IPS-18c (cell line): ENCODE measurements at regions not wholly inside any gene's neighbourhood (a gene's known extent, or its start where the extent isn't known, plus 50 kb on each side); places are given as distances from the start of the nearest gene placed in this dataset.

ENCODE experiments used
- H3K4me3 ChIP-seq: 2 replicates; pipeline ENCODE4 v1.7.0; 2013; ENCODE audit warnings: low read depth, mild to moderate bottlenecking, low read length, moderate library complexity; ENCODE audit not compliant: insufficient read depth
- H3K9me3 ChIP-seq: one replicate; pipeline ENCODE4 v1.6.1; 2013; ENCODE audit warnings: mild to moderate bottlenecking, low read length, moderate library complexity; ENCODE audit not compliant: control insufficient read depth, insufficient read depth

DNA sequence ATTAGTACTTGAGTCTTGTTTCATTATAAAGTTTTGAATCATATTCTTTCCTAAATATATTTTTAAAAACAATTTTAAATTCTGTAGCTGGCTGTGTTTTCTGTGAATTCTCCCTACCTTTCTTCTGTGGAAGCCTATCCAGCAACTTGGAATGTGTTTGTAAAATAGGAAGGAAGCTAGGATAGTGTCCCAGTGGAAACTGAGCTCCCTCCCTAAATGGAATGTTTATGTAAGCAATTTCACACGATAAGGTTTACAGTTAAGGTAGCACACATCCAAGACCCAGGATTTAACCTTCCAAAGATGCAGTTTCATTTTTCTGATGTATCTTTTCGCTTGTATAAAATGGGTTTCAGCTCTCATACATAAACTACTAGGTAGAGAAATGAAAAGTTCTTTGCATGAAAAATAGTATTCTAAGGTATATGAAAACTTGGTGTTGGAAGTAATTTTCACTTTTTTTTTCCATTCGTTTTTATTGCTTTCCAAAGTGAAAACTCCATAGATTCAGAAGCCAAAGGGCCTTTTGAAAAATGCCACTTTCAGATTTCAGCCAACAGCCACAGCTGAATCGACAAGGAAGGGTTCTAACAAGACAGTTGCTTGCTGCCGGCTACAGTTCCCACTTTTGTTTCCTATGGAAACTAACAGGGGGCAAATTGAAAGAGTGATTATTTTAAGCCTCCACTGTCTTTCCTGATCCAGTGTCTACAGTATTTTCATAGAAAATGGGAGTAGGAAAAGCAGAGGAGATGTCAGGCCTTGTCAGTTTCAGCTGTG is 405.1 kb upstream of the POU3F3 start:
- no peaks in the 10 kb centered on the region for H3K9me3 ChIP-seq
- no peak overlapping the region for H3K4me3 ChIP-seq

DNA sequence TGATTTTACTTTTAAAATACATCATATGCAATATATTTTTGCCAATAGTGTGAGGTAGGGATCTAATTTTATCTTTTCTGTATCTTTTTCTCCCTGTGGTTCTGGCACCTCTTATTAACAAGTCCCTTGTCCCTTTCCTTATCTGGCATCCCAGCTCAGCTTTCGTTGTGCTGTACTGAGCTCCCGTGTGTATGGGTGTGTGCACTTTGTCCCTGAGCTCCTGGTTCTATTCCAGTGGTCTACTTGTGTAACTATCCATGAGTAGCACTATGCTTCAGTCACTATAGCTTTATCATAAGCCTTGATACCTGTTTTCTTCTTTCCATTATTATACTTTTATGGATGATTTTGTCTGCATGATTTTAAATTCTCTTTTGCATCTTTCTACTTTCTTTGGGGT is 401.4 kb upstream of the POU3F3 start:
- H3K9me3 ChIP-seq = no peaks in the 10 kb centered on the region
- H3K4me3 ChIP-seq = no peak overlapping the region

DNA sequence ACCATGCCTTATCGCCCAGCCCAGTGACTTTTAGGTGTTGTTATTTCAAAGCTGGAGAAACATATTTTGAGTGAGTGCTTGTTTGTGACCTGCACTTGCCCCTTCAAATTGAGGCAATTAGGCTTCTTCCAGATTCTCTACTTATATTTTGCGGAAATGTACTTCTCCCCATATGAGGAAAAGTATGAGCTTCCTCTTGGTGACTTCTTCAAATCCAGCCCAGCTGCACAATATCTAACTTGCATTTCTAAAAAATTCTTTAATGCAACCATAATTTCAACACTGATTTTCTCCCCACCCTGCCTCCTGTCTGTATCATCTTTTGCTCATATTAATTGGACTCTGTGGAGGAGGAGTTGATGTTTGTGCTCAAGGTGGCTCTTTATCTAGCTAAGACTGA is 391.2 kb upstream of the POU3F3 start:
- H3K9me3 ChIP-seq = no peaks in the 10 kb centered on the region
- no peak overlapping the region for H3K4me3 ChIP-seq

DNA sequence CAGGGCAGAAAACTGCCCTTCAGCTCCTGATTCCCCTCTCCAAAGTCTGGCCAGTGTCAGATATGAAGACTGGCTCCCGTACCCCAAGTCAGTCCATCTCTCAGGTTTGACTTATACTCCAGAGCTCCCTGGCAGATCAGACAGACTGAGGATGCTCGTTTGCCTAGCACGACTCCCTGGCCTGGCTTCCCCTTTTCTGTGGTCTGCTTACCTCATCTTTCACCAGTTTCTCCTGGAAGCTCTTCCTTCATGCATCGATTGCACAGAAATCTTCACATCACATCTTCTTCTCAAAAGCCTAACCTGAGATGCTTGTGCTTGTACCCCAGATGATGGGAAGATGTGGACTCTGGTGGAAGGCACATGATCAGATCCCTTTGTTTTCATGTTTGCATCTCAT is 387.9 kb upstream of the POU3F3 start:
- H3K4me3 ChIP-seq = no peak overlapping the region
- no peaks in the 10 kb centered on the region for H3K9me3 ChIP-seq

DNA sequence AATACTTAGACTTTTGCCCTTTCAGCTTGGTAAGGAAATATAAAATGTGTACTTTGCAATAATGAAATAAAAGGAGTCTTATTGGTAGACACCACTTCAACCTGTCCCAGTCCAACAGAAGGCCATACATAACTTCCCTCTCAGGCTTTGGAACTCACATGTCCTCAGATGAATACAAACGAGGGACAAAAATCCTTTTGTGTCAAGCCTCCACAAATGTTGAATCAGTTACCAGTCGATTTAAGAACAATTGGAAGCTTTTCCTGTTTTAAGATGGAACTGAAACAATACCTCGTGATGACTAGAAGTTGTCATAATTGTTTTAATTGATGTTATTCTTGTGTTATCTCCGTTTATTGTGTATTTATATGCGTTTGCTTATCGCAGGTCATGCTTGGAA is 385.1 kb upstream of the POU3F3 start:
- Histone ChIP-seq H3K9me3 (no peaks in the 10 kb centered on the region), H3K4me3 (no peak overlapping the region)

DNA sequence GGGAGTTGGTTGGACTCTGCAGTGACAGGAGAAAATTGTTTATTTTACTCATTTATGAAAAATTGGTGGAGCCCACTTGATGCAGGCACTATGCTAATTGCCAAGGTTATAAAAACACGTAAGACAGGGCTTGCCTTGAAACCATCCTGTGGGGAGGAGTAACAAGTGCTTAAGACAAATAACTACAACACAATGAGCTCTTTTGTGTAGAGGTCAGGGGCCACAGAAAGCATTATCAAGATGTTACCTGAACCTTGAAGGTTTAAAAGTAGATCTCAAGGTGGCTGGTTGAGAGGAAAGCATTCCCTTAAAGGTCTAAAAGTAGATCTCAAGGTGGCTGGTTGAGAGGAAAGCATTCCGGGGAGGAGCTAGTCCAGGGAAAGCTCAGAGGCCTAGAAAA is 381.8 kb upstream of the POU3F3 start:
- Histone ChIP-seq H3K4me3 (no peak overlapping the region; the same call in 1 of the 2 replicates), H3K9me3 (no peaks in the 10 kb centered on the region)

DNA sequence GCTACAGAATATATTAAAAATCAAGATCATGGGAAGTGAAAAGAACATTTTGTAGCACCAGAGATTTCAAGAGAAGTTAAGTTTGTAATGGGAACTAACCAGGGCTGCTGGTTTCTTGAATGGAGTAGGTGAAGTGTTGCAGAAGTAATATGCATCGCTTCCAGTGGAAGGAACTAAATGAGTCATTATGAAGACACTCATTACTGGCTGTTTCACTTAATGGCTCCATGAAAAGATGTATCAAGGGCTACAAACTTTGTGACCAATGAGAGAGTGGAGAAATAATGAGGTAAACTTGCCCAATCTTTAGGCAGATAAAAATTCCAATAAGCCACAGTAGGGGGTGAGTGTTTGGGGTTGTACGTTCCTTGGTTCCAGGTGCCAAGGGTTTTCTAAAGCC is 380.4 kb upstream of the POU3F3 start:
- Histone ChIP-seq H3K4me3 (no peak overlapping the region), H3K9me3 (no peaks in the 10 kb centered on the region)

DNA sequence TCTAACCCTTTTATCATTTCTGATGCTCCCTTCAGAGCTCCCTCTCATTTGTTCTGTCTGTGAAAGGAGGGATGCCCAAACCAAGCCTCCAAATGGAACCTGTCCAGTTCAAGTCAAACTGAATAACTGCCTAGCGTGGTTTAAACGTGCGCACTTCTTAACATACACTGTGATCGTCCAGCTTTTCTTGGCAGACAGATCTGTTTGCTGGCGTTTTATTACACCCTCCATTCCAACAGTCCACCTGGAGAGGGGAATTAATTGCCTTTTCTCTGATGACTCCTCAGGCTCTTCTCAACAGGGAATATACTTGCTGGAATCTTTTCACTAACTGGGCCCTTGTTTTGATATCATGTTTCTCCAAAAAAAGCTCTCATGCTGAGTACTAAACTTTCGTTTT is 379.2 kb upstream of the POU3F3 start:
- Histone ChIP-seq H3K9me3 (no peaks in the 10 kb centered on the region), H3K4me3 (no peak overlapping the region)

DNA sequence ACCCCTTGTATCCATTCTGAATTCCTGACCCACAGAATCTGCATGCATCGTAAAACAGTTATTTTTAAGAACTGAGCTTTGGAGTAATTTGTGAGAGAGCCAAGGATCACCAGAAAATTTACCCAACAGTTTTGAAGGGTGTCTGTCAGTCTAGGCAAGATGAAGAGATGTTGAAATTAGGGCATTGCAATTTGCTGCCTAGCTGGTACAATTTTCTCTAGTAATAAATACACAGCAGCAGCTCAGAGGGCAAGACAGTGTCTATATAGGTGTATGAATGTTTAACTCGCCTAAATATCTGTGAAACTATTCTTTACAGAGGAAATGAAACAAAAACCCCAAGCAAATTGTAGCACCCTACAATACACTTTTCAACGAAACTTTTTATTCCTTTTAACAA is 377.8 kb upstream of the POU3F3 start:
- Histone ChIP-seq H3K9me3 (no peaks in the 10 kb centered on the region), H3K4me3 (no peak overlapping the region)

DNA sequence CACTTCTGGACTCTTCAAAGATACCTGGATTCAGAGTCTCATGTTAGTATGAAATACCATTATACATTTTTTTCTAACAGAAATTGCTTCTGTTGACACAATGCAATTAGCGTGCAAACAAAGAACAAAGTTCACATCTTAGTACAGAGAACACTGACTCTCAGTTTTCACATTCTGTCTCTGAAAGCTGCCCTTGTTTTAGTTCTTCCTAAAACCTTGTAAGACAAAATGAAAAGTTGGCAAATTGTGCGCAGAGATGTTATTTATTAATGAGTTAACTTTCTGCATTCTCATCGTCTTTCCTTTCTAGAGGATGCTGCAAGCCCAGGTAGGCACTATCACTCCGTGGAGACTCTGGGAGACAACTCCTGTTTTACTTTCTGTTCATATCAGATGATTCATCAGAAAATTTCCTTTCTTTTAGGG is 377.3 kb upstream of the POU3F3 start:
- Histone ChIP-seq H3K4me3 (no peak overlapping the region), H3K9me3 (no peaks in the 10 kb centered on the region)

DNA sequence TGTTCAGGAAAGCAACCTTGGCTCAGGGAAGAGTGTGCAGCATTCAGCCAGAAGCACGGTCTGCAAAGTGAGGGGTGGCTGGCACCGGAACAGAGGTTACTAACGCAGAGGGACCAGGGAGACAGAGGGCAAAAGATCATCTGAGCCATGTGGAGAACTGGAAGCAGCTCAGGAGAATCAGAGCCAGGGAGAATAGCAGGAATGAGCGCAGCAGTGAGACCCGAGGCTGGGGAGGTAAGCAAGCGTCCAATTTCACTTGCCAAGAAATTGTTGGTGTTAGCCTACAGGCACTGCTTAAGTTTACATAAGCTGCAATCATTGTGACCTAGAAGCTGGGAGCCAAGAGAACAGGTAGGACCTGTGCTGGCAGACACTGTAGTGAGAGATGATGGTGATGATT is 372.6 kb upstream of the POU3F3 start:
- H3K4me3 ChIP-seq = no peak overlapping the region
- no peaks in the 10 kb centered on the region for H3K9me3 ChIP-seq

DNA sequence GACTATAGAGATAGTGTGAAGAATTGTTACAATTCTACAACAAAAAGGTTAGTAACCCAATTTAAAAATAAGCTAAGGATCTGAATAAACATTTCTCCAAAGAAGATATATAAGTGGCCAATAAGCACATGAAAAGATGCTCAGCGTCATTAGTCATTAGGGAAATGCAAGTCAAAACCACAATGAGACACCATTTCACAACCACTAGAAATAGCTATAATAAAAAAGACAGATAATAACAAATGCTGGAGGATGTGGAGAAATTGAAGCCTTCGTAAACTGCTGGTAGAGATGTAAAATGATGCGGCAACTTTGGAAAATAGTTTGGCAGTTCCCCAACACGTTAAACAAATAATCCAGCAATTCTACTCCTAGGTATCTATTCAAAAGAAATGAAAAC is 366.5 kb upstream of the POU3F3 start:
- no peaks in the 10 kb centered on the region for H3K9me3 ChIP-seq
- no peak overlapping the region for H3K4me3 ChIP-seq

DNA sequence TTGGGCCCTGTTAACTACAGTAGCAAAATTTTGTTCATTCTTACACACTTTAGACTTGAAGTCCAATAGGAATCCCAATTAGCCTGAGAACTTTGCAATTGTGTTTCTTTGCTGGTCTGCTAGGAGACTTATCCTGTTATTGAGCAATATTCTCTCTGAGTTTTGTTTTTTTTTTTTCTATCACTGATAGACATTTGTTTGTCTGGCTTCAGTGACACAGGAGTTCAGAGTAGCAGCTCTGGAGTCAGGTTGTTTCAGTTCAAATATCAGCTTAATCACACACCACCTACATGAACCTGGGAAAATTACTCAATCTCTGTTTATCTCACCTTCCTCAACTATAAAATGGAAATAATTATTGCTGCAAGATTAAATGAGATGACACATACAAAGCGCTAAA is 360.2 kb upstream of the POU3F3 start:
- Histone ChIP-seq H3K4me3 (no peak overlapping the region), H3K9me3 (no peaks in the 10 kb centered on the region)

DNA sequence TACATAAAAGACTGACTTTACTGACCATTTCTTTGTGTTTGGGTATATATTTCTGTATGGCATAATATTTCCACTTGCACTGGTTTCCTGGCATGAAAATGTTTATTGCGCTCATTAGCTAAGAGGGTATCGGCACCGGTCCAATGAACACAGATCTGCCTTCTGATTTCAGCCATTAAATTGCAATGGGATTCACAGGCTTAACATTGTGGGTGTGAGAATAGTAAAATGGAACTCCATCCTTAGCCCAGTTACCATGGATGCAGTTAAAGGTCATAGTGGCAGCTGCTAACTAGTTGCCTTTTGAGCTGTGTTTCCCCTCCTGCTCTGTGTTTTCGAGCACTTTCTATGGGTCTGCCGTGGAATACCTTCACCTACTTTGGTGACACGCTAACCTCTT is 352.6 kb upstream of the POU3F3 start:
- Histone ChIP-seq H3K9me3 (no peaks in the 10 kb centered on the region), H3K4me3 (no peak overlapping the region)

DNA sequence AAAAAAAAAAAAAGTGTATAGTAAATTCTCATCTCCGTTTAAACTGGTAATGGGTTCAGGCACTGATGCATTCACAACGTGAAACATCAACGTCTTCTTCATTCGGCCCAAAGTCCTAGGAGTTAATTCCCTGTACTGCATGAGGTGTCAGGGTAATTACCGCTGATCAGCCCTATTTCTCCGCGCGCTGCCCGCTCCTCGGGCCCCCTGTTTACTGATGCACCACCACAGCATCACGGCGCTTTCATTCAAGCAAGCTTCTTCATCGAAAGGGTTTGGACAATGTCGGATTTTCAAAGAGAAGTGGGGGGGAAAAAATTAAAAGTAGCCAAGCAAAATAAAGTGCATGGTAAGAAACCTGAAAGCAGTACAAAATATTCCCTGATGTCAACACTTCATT is 352.0 kb upstream of the POU3F3 start:
- no peaks in the 10 kb centered on the region for H3K9me3 ChIP-seq
- no peak overlapping the region for H3K4me3 ChIP-seq

DNA sequence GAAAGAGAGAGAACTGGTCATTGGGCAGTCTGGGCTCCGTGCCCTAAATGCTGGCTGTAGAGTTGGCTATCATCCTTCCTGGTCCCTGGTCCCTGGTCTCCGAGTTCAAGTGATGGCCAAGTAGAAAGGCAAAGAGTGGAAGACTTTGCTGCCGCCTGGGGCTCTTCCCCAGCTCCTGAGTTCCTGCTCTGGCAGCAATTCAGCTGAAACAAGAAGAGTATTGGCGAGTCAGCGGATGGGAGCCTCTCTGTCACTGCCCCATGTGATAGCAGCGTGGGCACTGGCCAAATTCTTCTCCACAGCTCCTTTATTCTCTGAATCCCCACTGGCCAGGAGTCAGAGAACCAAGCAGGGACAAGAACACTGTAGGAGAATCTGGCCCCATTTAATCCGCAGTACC is 351.0 kb upstream of the POU3F3 start:
- no peaks in the 10 kb centered on the region for H3K9me3 ChIP-seq
- no peak overlapping the region for H3K4me3 ChIP-seq

DNA sequence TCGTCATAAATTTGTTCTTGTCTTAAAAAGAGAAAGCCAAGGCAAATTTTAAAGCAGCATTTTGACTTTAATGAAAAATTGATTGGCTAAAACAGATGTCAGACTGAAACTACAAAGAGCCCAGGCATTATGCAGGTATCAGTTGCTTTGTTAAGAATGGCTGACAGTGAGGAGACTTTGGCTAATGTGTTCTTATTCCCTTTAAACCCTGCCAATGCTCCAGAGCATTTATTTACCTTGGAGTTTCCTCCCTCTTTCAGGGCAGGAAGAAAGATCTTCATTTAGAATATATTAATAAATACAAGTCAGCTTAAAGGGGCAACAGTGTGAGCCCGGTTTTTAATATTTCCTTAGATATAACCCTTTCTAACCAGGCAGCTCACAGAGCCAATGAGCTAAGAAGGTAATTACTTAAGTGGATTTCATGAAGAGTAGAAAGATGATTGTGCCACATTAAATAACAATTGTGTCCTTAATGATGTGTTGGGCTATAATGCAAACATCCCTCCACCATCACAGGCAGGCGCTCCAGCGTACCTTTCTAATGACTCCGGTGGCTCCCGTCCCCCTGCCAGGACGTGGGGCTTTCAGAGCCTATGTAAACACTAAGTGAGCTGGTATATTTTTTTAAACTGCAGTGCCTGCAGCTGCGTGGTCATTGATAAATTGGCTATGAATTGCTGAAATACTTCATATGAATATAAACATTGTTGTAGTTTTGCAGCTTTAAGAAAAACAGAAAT is 349.4 kb upstream of the POU3F3 start:
- Histone ChIP-seq H3K9me3 (no peaks in the 10 kb centered on the region), H3K4me3 (no peak overlapping the region)

DNA sequence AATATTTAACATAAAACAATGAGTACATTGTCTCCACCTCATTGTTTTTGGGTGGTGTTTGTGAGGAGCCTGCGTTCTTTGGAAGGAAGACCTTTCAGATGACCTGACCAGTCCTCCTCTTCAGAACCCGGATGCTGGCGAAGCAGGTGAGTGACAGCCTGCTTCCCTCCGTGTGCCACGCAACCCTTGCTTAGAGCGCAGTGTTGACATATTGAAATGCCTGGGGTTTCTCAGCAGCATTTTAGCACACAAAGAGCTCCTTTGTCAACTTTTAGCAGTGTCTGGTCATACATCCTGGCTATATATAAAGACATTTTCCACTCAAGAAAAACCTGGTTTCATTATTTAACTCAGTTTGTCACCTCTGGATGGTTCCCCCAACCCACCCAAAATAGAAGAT is 335.7 kb upstream of the POU3F3 start:
- no peak overlapping the region for H3K4me3 ChIP-seq
- no peaks in the 10 kb centered on the region for H3K9me3 ChIP-seq

DNA sequence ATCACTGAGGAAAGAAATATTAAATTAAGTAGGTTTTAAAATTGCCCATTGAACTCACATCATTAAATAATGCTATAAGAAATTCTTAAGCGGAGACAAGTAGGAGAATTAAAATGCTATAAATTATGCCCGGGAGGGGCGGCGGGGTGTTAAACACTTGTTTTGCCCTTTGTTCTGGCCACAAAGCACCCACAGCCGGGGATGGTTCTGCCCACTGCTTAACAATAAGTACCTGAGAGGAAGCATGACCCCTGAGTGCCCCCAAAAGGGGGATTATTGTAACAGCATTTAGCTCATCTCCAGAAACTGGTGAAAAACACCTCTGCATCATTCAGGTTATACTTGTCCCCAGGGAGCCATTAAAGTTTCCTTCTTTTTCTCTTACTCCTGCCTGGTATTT is 332.7 kb upstream of the POU3F3 start:
- no peak overlapping the region for H3K4me3 ChIP-seq

More for the DNA sequence above, 332.7 kb upstream of the POU3F3 start:
- H3K9me3 ChIP-seq = no peaks in the 10 kb centered on the region
